H1 (cell line): ENCODE measurements at regions not wholly inside any gene's neighbourhood (a gene's known extent, or its start where the extent isn't known, plus 50 kb on each side); places are given as distances from the start of the nearest gene placed in this dataset.

ENCODE experiments used
- BRCA1 ChIP-seq: IDR thresholded peaks from 2 replicates; pipeline ENCODE4 v1.6.1; 2012; ENCODE audit warnings: low read depth, low read length, improper control_type of control experiment
- GABPA ChIP-seq: IDR thresholded peaks from 2 replicates; pipeline ENCODE4 v1.6.1; 2011; ENCODE audit warnings: mild to moderate bottlenecking, low read length, moderate library complexity, borderline replicate concordance; ENCODE audit not compliant: insufficient read depth
- JUN ChIP-seq: IDR thresholded peaks from 2 replicates; pipeline ENCODE4 v1.6.1; 2011; ENCODE audit warnings: low read depth, mild to moderate bottlenecking, improper control_type of control experiment, low read length
- POLR2A ChIP-seq, 2 experiments: IDR thresholded peaks; 1 replicate in 1 of 2; 2 replicates in 1 of 2; pipeline ENCODE4 v1.6.1; 2011; ENCODE audit warnings: low read depth in 2 of 2, low read length in 2 of 2, mild to moderate bottlenecking in 2 of 2; ENCODE audit errors: control extremely low read depth in 1 of 2
- SP1 ChIP-seq: IDR thresholded peaks from 2 replicates; pipeline ENCODE4 v1.6.1; 2011; ENCODE audit warnings: low read depth, low read length
- TF ChIP-seq, protein P1 (sequence below), 3 experiments: IDR thresholded peaks; 1 replicate in 2 of 3; 2 replicates in 1 of 3; pipeline versions ENCODE4 v1.5.1 to v1.6.1; 2011; ENCODE audit warnings: low read length in 3 of 3, mild to moderate bottlenecking in 3 of 3, inconsistent platforms in 2 of 3, low read depth in 1 of 3, moderate library complexity in 1 of 3; ENCODE audit not compliant: insufficient read depth in 1 of 3; ENCODE audit errors: control extremely low read depth in 1 of 3

DNA sequence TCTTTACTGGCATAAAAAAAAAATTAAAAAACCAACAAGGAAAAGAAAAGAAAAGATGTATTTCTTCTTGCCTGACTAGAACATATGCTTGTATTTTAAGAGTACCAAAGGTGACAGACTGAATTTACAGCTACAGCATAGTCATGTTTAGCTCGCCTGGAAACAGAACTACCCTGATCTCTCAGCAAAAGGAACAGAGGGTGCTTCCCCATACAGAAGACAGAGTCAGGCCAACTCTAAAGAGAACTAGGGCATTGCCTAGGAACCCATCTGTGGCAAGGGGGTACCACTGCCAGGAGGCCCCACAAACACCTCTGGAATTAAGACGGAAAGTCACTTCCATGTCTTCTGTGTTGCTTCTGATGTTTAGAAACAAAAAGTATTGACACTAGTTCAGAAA, 252.1 kb upstream of the STARD13 start:
- TF ChIP-seq, protein P1, sequence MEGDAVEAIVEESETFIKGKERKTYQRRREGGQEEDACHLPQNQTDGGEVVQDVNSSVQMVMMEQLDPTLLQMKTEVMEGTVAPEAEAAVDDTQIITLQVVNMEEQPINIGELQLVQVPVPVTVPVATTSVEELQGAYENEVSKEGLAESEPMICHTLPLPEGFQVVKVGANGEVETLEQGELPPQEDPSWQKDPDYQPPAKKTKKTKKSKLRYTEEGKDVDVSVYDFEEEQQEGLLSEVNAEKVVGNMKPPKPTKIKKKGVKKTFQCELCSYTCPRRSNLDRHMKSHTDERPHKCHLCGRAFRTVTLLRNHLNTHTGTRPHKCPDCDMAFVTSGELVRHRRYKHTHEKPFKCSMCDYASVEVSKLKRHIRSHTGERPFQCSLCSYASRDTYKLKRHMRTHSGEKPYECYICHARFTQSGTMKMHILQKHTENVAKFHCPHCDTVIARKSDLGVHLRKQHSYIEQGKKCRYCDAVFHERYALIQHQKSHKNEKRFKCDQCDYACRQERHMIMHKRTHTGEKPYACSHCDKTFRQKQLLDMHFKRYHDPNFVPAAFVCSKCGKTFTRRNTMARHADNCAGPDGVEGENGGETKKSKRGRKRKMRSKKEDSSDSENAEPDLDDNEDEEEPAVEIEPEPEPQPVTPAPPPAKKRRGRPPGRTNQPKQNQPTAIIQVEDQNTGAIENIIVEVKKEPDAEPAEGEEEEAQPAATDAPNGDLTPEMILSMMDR (IDR thresholded peaks at IDR 0.05; ENCODE audit: control extremely low read depth in 1 of 3, insufficient read depth in 1 of 3, low read depth in 1 of 3, low read length in 3 of 3), result no peak
- no peak for TF ChIP-seq BRCA1
- no peak for TF ChIP-seq JUN
- no peak for TF ChIP-seq POLR2A (IDR thresholded peaks at IDR 0.05; ENCODE audit: control extremely low read depth in 1 of 2, low read depth in 2 of 2, low read length in 2 of 2)
- TF ChIP-seq SP1, result no peak
- no peak for TF ChIP-seq GABPA
